Ramos (cell line): ENCODE measurements at regions not wholly inside any gene's neighbourhood (a gene's known extent, or its start where the extent isn't known, plus 50 kb on each side); places are given as distances from the start of the nearest gene placed in this dataset.
"Not testable (repeated sequence)": the region's sequence is repeated elsewhere in the genome, so short reads cannot be mapped to it uniquely, and the experiment has no call there.

Source experiments
- in situ Hi-C: fragments of 300-500 bp; cut with MboI; formaldehyde crosslinking; loops from one replicate; pipeline ENCODE4 v1.14.3; 2022; ENCODE audit warnings: low sequenced_read_pairs; ENCODE audit not compliant: unreplicated experiment

- in situ Hi-C loops: no loop called here
Observed at GRCh38 chr12:94864987-94865386, 138.5 kb downstream of the NDUFA12 start.

GRCh38 chr12:94863321-94864035 is 140.0 kb downstream of the NDUFA12 start:
- in situ Hi-C loops: no loop called here

GRCh38 chr12:94862421-94862820 is 141.1 kb downstream of the NDUFA12 start:
- in situ Hi-C loops: no loop called here

- in situ Hi-C loops: no loop called here
Observed at GRCh38 chr12:94856324-94856723, 147.2 kb downstream of the NDUFA12 start.

GRCh38 chr12:94855853-94856252 is 147.6 kb downstream of the NDUFA12 start:
- in situ Hi-C loops: no loop called here

GRCh38 chr12:94851396-94852028 is 152.0 kb downstream of the NDUFA12 start:
- in situ Hi-C loops: no loop called here

- in situ Hi-C loops: no loop called here
Observed at GRCh38 chr12:94849411-94849976, 154.0 kb downstream of the NDUFA12 start.

GRCh38 chr12:94848966-94849365 is 154.5 kb downstream of the NDUFA12 start:
- in situ Hi-C loops: no loop called here

- in situ Hi-C loops: no loop called here
Observed at GRCh38 chr12:94845110-94845509, 158.4 kb downstream of the NDUFA12 start.

- in situ Hi-C loops: no loop called here
Observed at GRCh38 chr12:94844452-94844851, 159.0 kb downstream of the NDUFA12 start.

- in situ Hi-C loops: no loop called here
Observed at GRCh38 chr12:94841904-94842610, 161.4 kb downstream of the NDUFA12 start.

- in situ Hi-C loops: no loop called here
Observed at GRCh38 chr12:94841177-94841576, 162.3 kb downstream of the NDUFA12 start.

GRCh38 chr12:94839347-94839746 is 164.2 kb downstream of the NDUFA12 start:
- in situ Hi-C loops: no loop called here

GRCh38 chr12:94836952-94837670 is 166.4 kb downstream of the NDUFA12 start:
- in situ Hi-C loops: not testable (repeated sequence)

GRCh38 chr12:94834036-94834625 is 169.4 kb downstream of the NDUFA12 start:
- in situ Hi-C loops: no loop called here

- in situ Hi-C loops: no loop called here
Observed at GRCh38 chr12:94832780-94833681, 170.5 kb downstream of the NDUFA12 start.

- in situ Hi-C loops: no loop called here
Observed at GRCh38 chr12:94832105-94832504, 171.4 kb downstream of the NDUFA12 start.

- in situ Hi-C loops: no loop called here
Observed at GRCh38 chr12:94831081-94831751, 172.3 kb downstream of the NDUFA12 start.
